Adipocyte (in vitro differentiated cells): ENCODE measurements at regions not wholly inside any gene's neighbourhood (a gene's known extent, or its start where the extent isn't known, plus 50 kb on each side); places are given as distances from the start of the nearest gene placed in this dataset.

Source experiments
- DNase-seq: peaks from one replicate; pipeline ENCODE4 v3.0.0-alpha.2; 2015; ENCODE audit warnings: low read depth
- H3K27me3 ChIP-seq: replicated peaks from 2 replicates; pipeline ENCODE4 v1.7.0; 2013; ENCODE audit warnings: mild to moderate bottlenecking, low read length, moderate library complexity; ENCODE audit not compliant: control insufficient read depth, insufficient read depth
- H3K36me3 ChIP-seq: 2 replicates; pipeline ENCODE4 v1.7.0; 2013; ENCODE audit warnings: low read length, mild to moderate bottlenecking, moderate library complexity; ENCODE audit not compliant: control insufficient read depth, insufficient read depth, severe bottlenecking
- H3K4me1 ChIP-seq: 2 replicates; pipeline ENCODE4 v1.7.0; 2013; ENCODE audit warnings: mild to moderate bottlenecking, low read length, moderate library complexity; ENCODE audit not compliant: control insufficient read depth, insufficient read depth
- H3K4me3 ChIP-seq: 2 replicates; pipeline ENCODE4 v1.7.0; 2013; ENCODE audit warnings: mild to moderate bottlenecking, low read length, moderate library complexity
- H3K9ac ChIP-seq: 2 replicates; pipeline ENCODE4 v1.7.0; 2013; ENCODE audit warnings: mild to moderate bottlenecking, low read length, moderate library complexity
- H3K9me3 ChIP-seq: 2 replicates; pipeline ENCODE4 v1.7.0; 2013; ENCODE audit warnings: mild to moderate bottlenecking, low read length, moderate library complexity; ENCODE audit not compliant: control insufficient read depth

GRCh38 chr13:63367522-63368198, 1952.0 kb upstream of the PCDH20 start:
- H3K4me1 ChIP-seq = no peaks in the 10 kb centered on the region
- no peak overlapping the region for H3K9ac ChIP-seq
- H3K9me3 ChIP-seq = peaks cover 4% of the 10 kb centered on the region
- no peak overlapping the region for H3K4me3 ChIP-seq
- H3K27me3 ChIP-seq = no peaks in the 10 kb centered on the region
- H3K36me3 ChIP-seq = no peaks in the 10 kb centered on the region
- no peak for DNase-seq

GRCh38 chr13:63364159-63364558, 1948.5 kb upstream of the PCDH20 start:
- no peaks in the 10 kb centered on the region for H3K27me3 ChIP-seq

GRCh38 chr13:63351533-63351932, 1935.9 kb upstream of the PCDH20 start:
- no peak overlapping the region for H3K4me3 ChIP-seq
- H3K4me1 ChIP-seq = peaks cover 6% of the 10 kb centered on the region
- H3K9ac ChIP-seq = no peak overlapping the region
- H3K27me3 ChIP-seq = no peaks in the 10 kb centered on the region
- no peak for DNase-seq
- H3K9me3 ChIP-seq = no peaks in the 10 kb centered on the region
- H3K36me3 ChIP-seq = no peaks in the 10 kb centered on the region

More at GRCh38 chr13:63364159-63364558, 1948.5 kb upstream of the PCDH20 start:
- Histone ChIP-seq H3K36me3 (no peaks in the 10 kb centered on the region), H3K9me3 (peaks cover 4% of the 10 kb centered on the region), H3K4me3 (no peak overlapping the region), H3K9ac (no peak overlapping the region), H3K4me1 (no peaks in the 10 kb centered on the region)
- DNase-seq = no peak

GRCh38 chr13:63351081-63351480, 1935.4 kb upstream of the PCDH20 start:
- H3K9ac ChIP-seq = no peak overlapping the region
- no peak for DNase-seq
- no peaks in the 10 kb centered on the region for H3K27me3 ChIP-seq
- no peaks in the 10 kb centered on the region for H3K9me3 ChIP-seq
- peaks cover 6% of the 10 kb centered on the region for H3K4me1 ChIP-seq
- H3K36me3 ChIP-seq = no peaks in the 10 kb centered on the region
- H3K4me3 ChIP-seq = no peak overlapping the region

- no peak overlapping the region for H3K4me3 ChIP-seq
- H3K4me1 ChIP-seq = no peaks in the 10 kb centered on the region
- H3K9ac ChIP-seq = no peak overlapping the region
- H3K9me3 ChIP-seq = no peaks in the 10 kb centered on the region
- no peaks in the 10 kb centered on the region for H3K36me3 ChIP-seq
- DNase-seq = peak; percentile 4
- no peaks in the 10 kb centered on the region for H3K27me3 ChIP-seq
Observed at GRCh38 chr13:63345835-63346234, 1930.2 kb upstream of the PCDH20 start.

GRCh38 chr13:63344711-63345110, 1929.1 kb upstream of the PCDH20 start:
- no peak overlapping the region for H3K9ac ChIP-seq
- no peaks in the 10 kb centered on the region for H3K27me3 ChIP-seq
- no peak for DNase-seq
- no peaks in the 10 kb centered on the region for H3K9me3 ChIP-seq
- H3K4me3 ChIP-seq = no peak overlapping the region
- H3K36me3 ChIP-seq = no peaks in the 10 kb centered on the region
- H3K4me1 ChIP-seq = no peaks in the 10 kb centered on the region

GRCh38 chr13:63337921-63338320, 1922.3 kb upstream of the PCDH20 start:
- H3K9me3 ChIP-seq = no peaks in the 10 kb centered on the region
- H3K27me3 ChIP-seq = no peaks in the 10 kb centered on the region
- no peaks in the 10 kb centered on the region for H3K4me1 ChIP-seq
- H3K4me3 ChIP-seq = no peak overlapping the region
- DNase-seq = no peak
- no peaks in the 10 kb centered on the region for H3K36me3 ChIP-seq
- H3K9ac ChIP-seq = no peak overlapping the region

- no peak overlapping the region for H3K4me3 ChIP-seq
- no peak for DNase-seq
- no peaks in the 10 kb centered on the region for H3K4me1 ChIP-seq
- no peak overlapping the region for H3K9ac ChIP-seq
- no peaks in the 10 kb centered on the region for H3K27me3 ChIP-seq
- H3K9me3 ChIP-seq = no peaks in the 10 kb centered on the region
- no peaks in the 10 kb centered on the region for H3K36me3 ChIP-seq
Observed at GRCh38 chr13:63337041-63337440, 1921.4 kb upstream of the PCDH20 start.

- H3K27me3 ChIP-seq = no peaks in the 10 kb centered on the region
- no peak overlapping the region for H3K4me3 ChIP-seq
- no peaks in the 10 kb centered on the region for H3K4me1 ChIP-seq
- no peaks in the 10 kb centered on the region for H3K36me3 ChIP-seq
- H3K9me3 ChIP-seq = no peaks in the 10 kb centered on the region
- no peak overlapping the region for H3K9ac ChIP-seq
- DNase-seq = no peak
Observed at GRCh38 chr13:63336549-63336948, 1920.9 kb upstream of the PCDH20 start.

GRCh38 chr13:63327584-63327983, 1911.9 kb upstream of the PCDH20 start:
- Histone ChIP-seq H3K27me3 (no peaks in the 10 kb centered on the region), H3K4me1 (no peaks in the 10 kb centered on the region), H3K9me3 (no peaks in the 10 kb centered on the region), H3K36me3 (no peaks in the 10 kb centered on the region), H3K9ac (no peak overlapping the region), H3K4me3 (no peak overlapping the region)
- no peak for DNase-seq

- Histone ChIP-seq H3K4me1 (no peaks in the 10 kb centered on the region), H3K9me3 (no peaks in the 10 kb centered on the region), H3K4me3 (no peak overlapping the region), H3K36me3 (no peaks in the 10 kb centered on the region), H3K9ac (no peak overlapping the region), H3K27me3 (no peaks in the 10 kb centered on the region)
- DNase-seq = no peak
Observed at GRCh38 chr13:63323441-63323840, 1907.8 kb upstream of the PCDH20 start.

GRCh38 chr13:63311587-63311986, 1895.9 kb upstream of the PCDH20 start:
- Histone ChIP-seq H3K36me3 (no peaks in the 10 kb centered on the region), H3K4me1 (no peaks in the 10 kb centered on the region), H3K9me3 (no peaks in the 10 kb centered on the region), H3K27me3 (no peaks in the 10 kb centered on the region), H3K9ac (no peak overlapping the region), H3K4me3 (no peak overlapping the region)
- DNase-seq = no peak
